ENCODE measurements at regions not wholly inside any gene's neighbourhood (a gene's known extent, or its start where the extent isn't known, plus 50 kb on each side); places are given as distances from the start of the nearest gene placed in this dataset.

GRCh38 chr11:19451609-19452008, 210.9 kb upstream of the E2F8 start:
- TF ChIP-seq CTCF (IDR thresholded peaks at IDR 0.05; ENCODE audit: extremely low read depth in 1 of 2, insufficient read depth in 1 of 2, low read depth in 1 of 2, low read length in 2 of 2) = no peak
- no peak for TF ChIP-seq EZH2 (IDR thresholded peaks at IDR 0.05; ENCODE audit: borderline replicate concordance, low read depth, low read length, severe bottlenecking)
- no peak for TF ChIP-seq POLR2AphosphoS5 (IDR thresholded peaks at IDR 0.05; ENCODE audit: insufficient read depth, low read depth, low read length)
- TF ChIP-seq POLR2A (IDR thresholded peaks at IDR 0.05; ENCODE audit: low read depth, low read length) = no peak
- TF ChIP-seq FOS (IDR thresholded peaks at IDR 0.05; ENCODE audit: borderline replicate concordance, insufficient read depth, low read length) = no peak

Data from endothelial cell of umbilical vein (primary cell).